Upper lobe of left lung (tissue), 4 donors: ENCODE measurements at regions not wholly inside any gene's neighbourhood (a gene's known extent, or its start where the extent isn't known, plus 50 kb on each side); places are given as distances from the start of the nearest gene placed in this dataset.

Experiments used
- POLR2A ChIP-seq, 4 donors: fragments of 450-650 bp; IDR thresholded peaks; one replicate each; pipeline ENCODE4 v1.5.1; 2016 to 2017; ENCODE audit warnings: antibody characterized with exemption in 4 of 4, mild to moderate bottlenecking in 2 of 4
- TF ChIP-seq, protein P1 (sequence below), 6 experiments: fragments of 450-650 bp in 4 of 6; fragments of 200-600 bp in 2 of 6; sonication (generic) in 2 of 6; IDR thresholded peaks; one replicate each; pipeline ENCODE4 v1.5.1; 2016 to 2019; ENCODE audit warnings: antibody characterized with exemption in 6 of 6

DNA sequence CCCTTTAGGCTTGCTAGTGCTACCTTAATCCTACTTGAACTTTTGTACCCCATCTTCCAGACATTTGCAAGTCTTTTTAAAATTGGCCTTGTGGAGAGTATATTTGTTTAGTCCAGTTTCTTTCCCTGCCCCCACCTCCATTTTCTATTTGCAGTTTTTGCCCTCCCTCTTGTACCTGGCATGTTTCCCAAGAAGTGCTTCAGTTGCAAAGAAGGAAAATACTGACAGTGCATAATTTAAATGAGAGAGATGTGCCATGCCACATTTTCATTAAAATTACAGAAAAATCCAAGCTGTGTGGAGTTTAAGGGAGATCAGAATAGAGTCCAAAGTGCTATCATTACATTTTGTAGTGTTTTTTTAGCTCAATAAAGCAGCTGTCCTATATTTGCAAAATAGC is 150.0 kb upstream of the ADGRL2 start:
- TF ChIP-seq, protein P1, sequence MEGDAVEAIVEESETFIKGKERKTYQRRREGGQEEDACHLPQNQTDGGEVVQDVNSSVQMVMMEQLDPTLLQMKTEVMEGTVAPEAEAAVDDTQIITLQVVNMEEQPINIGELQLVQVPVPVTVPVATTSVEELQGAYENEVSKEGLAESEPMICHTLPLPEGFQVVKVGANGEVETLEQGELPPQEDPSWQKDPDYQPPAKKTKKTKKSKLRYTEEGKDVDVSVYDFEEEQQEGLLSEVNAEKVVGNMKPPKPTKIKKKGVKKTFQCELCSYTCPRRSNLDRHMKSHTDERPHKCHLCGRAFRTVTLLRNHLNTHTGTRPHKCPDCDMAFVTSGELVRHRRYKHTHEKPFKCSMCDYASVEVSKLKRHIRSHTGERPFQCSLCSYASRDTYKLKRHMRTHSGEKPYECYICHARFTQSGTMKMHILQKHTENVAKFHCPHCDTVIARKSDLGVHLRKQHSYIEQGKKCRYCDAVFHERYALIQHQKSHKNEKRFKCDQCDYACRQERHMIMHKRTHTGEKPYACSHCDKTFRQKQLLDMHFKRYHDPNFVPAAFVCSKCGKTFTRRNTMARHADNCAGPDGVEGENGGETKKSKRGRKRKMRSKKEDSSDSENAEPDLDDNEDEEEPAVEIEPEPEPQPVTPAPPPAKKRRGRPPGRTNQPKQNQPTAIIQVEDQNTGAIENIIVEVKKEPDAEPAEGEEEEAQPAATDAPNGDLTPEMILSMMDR (IDR thresholded peaks at IDR 0.05): no peak
- no peak for TF ChIP-seq POLR2A (IDR thresholded peaks at IDR 0.05)
